Fibroblast of skin of scalp (primary cell): ENCODE measurements at regions not wholly inside any gene's neighbourhood (a gene's known extent, or its start where the extent isn't known, plus 50 kb on each side); places are given as distances from the start of the nearest gene placed in this dataset.
"Not testable (repeated sequence)": the region's sequence is repeated elsewhere in the genome, so short reads cannot be mapped to it uniquely, and the experiment has no call there.

Experiments
- DNase-seq: peaks from one replicate; pipeline ENCODE4 v3.0.0-alpha.2; 2013

- no peak for DNase-seq
Observed at GRCh38 chrY:16480031-16480430, 1400.0 kb downstream of the CDY2B start.

DNA sequence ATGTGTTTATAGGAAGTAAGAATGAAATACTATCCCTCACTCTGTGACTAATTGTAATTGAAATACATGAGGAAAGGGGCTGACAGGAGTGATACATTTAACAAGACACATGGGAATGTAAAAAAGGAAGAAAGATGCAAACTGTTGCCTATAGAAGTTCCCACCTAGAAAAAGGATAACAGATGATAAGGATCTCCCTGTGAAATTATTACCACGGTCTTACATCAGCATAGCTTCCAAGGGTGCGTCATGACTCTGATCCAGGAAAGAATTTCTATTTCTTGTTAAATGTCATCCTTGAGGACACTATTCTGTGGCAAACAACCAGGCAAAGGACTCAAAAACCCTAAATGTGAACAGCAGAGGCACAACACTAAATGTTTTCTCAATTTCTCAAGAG is 1406.0 kb downstream of the CDY2B start:
- no peak for DNase-seq

GRCh38 chrY:16454799-16455198 is 1425.2 kb downstream of the CDY2B start:
- DNase-seq: no peak

DNA sequence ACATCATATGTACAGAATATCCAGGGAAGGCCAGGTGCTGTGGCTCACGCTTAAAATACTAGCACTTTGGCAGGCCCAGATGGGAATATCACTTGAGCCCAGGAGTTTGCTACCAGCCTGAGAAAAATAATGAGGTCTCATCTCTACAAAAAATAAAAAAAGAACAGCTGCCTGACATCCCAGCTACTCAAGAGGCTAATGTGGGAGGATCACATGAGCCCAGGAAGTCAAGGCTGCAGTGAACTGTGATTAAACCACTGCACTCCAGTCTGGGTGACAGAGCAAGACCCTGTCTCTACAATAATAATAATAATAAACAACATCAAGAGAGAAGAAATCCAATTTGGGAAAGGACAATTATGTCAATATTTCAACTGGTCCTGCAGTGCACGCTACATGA is 1433.9 kb downstream of the CDY2B start:
- no peak for DNase-seq

GRCh38 chrY:16409206-16409923 is 1470.7 kb downstream of the CDY2B start:
- DNase-seq: not testable (repeated sequence)

DNA sequence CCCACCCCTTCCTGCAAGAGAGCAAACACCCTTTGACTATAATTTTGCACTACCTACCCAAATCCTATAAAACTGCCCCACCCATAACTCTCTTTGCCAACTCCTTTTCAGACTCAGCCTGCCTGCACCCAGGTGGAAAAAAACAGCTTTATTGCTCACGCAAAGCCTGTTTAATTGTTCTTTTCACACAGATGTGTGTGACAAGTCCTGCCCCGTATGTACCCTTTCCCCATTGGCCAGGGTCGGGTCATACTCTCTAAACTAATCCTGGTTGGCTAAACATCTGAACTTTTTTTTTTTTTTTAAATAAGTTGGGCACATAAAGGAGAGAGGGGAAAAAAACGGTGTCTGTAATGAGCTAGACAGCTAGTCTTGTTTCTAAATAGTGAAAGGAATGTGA is 1500.6 kb downstream of the CDY2B start:
- not testable (repeated sequence) for DNase-seq

DNA sequence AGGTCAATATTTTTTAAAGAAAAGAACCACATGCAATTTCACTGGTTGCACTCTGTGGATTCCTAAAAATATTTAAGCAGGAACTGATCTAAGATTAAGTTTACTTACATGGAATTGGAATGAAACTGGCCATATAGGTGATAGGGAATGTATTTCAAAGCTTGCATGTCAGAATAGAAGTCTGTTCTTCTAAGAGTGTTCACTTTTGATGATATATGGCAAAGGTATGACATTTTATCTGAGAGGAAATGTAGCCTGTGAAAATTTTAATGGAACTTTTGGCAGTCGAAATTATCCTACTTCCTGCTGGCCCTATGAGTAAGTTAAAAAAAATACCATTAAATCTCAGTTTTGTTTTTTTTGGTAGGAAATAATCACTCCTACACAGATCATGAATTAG is 1538.4 kb downstream of the CDY2B start:
- DNase-seq: not testable (repeated sequence)

DNA sequence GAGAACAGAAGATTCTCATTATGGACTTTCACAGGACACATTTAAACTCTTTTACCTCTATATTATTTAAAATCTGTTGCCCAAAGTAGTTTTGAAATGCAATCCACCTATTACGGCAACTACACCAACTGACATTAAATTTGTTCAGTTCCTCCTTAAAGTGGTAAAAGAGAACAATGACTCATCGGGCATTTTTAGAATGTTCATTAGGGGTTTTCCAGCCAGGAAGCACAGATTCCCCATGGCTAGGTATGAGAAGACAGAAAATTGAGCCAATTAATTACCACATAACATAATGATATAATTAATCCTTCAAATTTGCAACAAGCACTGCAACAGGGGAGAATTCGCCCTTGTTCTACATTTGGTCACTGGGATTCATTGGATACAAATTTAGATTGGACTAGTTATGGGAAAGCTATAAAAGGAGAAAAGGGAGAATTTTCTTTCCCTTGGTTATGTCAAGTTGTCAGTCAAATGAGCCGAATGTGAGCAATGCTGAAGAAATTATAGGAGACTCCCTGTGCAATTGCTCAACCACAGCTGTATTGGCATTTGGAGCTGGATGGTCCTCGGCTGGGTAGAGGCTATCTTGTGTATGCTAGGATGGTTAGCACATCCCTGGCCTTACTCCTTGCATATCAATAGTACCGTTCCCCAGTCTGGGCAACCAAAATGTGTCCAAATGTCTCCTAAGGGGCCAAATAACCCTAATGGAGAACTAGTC is 1549.8 kb downstream of the CDY2B start:
- not testable (repeated sequence) for DNase-seq

GRCh38 chrY:16329135-16329820 is 1550.7 kb downstream of the CDY2B start:
- DNase-seq: not testable (repeated sequence)
